HCT116 (cell line): ENCODE measurements at regions not wholly inside any gene's neighbourhood (a gene's known extent, or its start where the extent isn't known, plus 50 kb on each side); places are given as distances from the start of the nearest gene placed in this dataset.

Experiments used
- ATAC-seq: fragments of 200-7000 bp; cut with Tn5 transposase; 2 replicates; pipeline ENCODE4 v1.9.1; 2020; ENCODE audit warnings: mild to moderate bottlenecking, moderate library complexity
- BruUV-seq: library from RNA; stranded (reverse); fragments of 400-500 nt; replicated peaks from 2 replicates; lab custom pipeline; 2021; lab: Mats Ljungman, UMichigan
- CTCF ChIA-PET: fragments of 300-600 bp; sonication (Branson Sonifier 250); formaldehyde crosslinking; loops from one replicate; lab custom pipeline; 2021; ENCODE audit warnings: antibody characterized with exemption; lab: Charles Lee
- POLR2A ChIA-PET: fragments of 300-600, 350-600 bp; sonication (Branson Sonifier 250); formaldehyde crosslinking; loops from one replicate; lab custom pipeline; 2021; ENCODE audit warnings: antibody characterized with exemption; lab: Charles Lee
- RAD21 ChIA-PET, 2 experiments: fragments of 300-600 bp; sonication (Branson Sonifier 250); formaldehyde crosslinking; loops; one replicate each; lab custom pipeline; 2023; ENCODE audit warnings: low total read pairs in 2 of 2; ENCODE audit not compliant: uncharacterized antibody in 2 of 2, unreplicated experiment in 2 of 2, low non-redundant PET in 1 of 2; lab: Charles Lee
- DNase-seq: peaks from one replicate; pipeline ENCODE4 v3.0.0-alpha.2; 2010; ENCODE audit warnings: low read depth, low spot score
- H2AFZ ChIP-seq: fragments of 200-600 bp; shearing (Covaris generic), sonication (generic); 2 replicates; pipeline ENCODE4 v1.6.1; 2017; ENCODE audit warnings: low read depth, mixed run types, mixed read lengths, antibody characterized with exemption, low read length; ENCODE audit not compliant: poor library complexity, severe bottlenecking
- H3K27ac ChIP-seq: 2 replicates; pipeline ENCODE4 v1.5.1; 2012; ENCODE audit warnings: low read depth, low read length
- H3K27me3 ChIP-seq: fragments of 200-600 bp; sonication (generic); 2 replicates; pipeline ENCODE4 v1.6.1; 2016; ENCODE audit warnings: mixed run types, low read length, mixed read lengths; ENCODE audit not compliant: insufficient read depth
- H3K36me3 ChIP-seq, 2 experiments: fragments of 200-500 bp in 1 of 2; fragments of 200-600 bp in 1 of 2; sonication (Bioruptor generic) in 1 of 2; sonication (generic) in 1 of 2; 2 replicates each; pipeline versions ENCODE4 v1.5.1 to v1.6.1; 2014 to 2016; ENCODE audit warnings: low read length in 2 of 2, inconsistent platforms in 1 of 2, mixed read lengths in 1 of 2, mixed run types in 1 of 2; ENCODE audit not compliant: insufficient read depth in 2 of 2, control insufficient read depth in 1 of 2
- H3K4me1 ChIP-seq, 2 experiments: fragments of 200-600 bp in 1 of 2; sonication (generic) in 1 of 2; 2 replicates each; pipeline versions ENCODE4 v1.5.1 to v1.6.1; 2012 to 2017; ENCODE audit warnings: low read length in 2 of 2, inconsistent platforms in 1 of 2, mild to moderate bottlenecking in 1 of 2, mixed read lengths in 1 of 2, mixed run types in 1 of 2, moderate library complexity in 1 of 2; ENCODE audit not compliant: insufficient read depth in 2 of 2, control insufficient read depth in 1 of 2
- H3K4me2 ChIP-seq: fragments of 200-600 bp; sonication (generic); 2 replicates; pipeline ENCODE4 v1.6.1; 2017; ENCODE audit warnings: mixed run types, low read length, mixed read lengths
- H3K4me3 ChIP-seq, 2 experiments: fragments of 200-600 bp in 1 of 2; sonication (generic) in 1 of 2; replicated peaks in 1 of 2; 2 replicates each; pipeline ENCODE4 v1.5.1; 2011 to 2016; ENCODE audit warnings: low read length in 2 of 2, control low read depth in 1 of 2, low read depth in 1 of 2, mild to moderate bottlenecking in 1 of 2, mixed read lengths in 1 of 2, mixed run types in 1 of 2
- H3K79me2 ChIP-seq: fragments of 200-600 bp; sonication (generic); 2 replicates; pipeline ENCODE4 v1.6.1; 2017; ENCODE audit warnings: mild to moderate bottlenecking, mixed run types, low read length, moderate library complexity, mixed read lengths; ENCODE audit not compliant: insufficient read depth
- H3K9ac ChIP-seq: fragments of 200-600 bp; sonication (generic); 2 replicates; pipeline ENCODE4 v1.6.1; 2016; ENCODE audit warnings: low read length, mixed read lengths
- H3K9me2 ChIP-seq: fragments of 200-600 bp; sonication (generic), shearing (Covaris generic); 2 replicates; pipeline ENCODE4 v1.6.1; 2017; ENCODE audit warnings: mixed run types, mild to moderate bottlenecking, moderate library complexity; ENCODE audit not compliant: insufficient read depth
- H3K9me3 ChIP-seq, 2 experiments: fragments of 200-500 bp in 1 of 2; fragments of 200-600 bp in 1 of 2; sonication (Bioruptor generic) in 1 of 2; sonication (generic) in 1 of 2; 2 replicates each; pipeline ENCODE4 v1.6.1; 2014 to 2017; ENCODE audit warnings: low read length in 2 of 2, mixed read lengths in 2 of 2, inconsistent platforms in 1 of 2, low read depth in 1 of 2, mild to moderate bottlenecking in 1 of 2, mixed run types in 1 of 2, moderate library complexity in 1 of 2; ENCODE audit not compliant: control insufficient read depth in 1 of 2, insufficient read depth in 1 of 2
- H4K20me1 ChIP-seq: fragments of 200-600 bp; sonication (generic), shearing (Covaris generic); 2 replicates; pipeline ENCODE4 v1.6.1; 2017; ENCODE audit warnings: mixed run types, mild to moderate bottlenecking, moderate library complexity; ENCODE audit not compliant: insufficient read depth
- EGR1 ChIP-seq: IDR thresholded peaks from 2 replicates; pipeline ENCODE4 v1.6.1; 2012; ENCODE audit warnings: low read depth
- ELF1 ChIP-seq: IDR thresholded peaks from 2 replicates; pipeline ENCODE4 v1.6.1; 2012; ENCODE audit warnings: low read depth, borderline replicate concordance
- EZH2 ChIP-seq: fragments of 200-600 bp; sonication (generic); IDR thresholded peaks from 2 replicates; pipeline ENCODE4 v1.6.1; 2017; ENCODE audit warnings: antibody characterized with exemption, mixed run types
- FOSL1 ChIP-seq: IDR thresholded peaks from 2 replicates; pipeline ENCODE4 v1.6.1; 2012; ENCODE audit warnings: low read depth
- POLR2A ChIP-seq: IDR thresholded peaks from 2 replicates; pipeline ENCODE4 v1.7.0; 2011; ENCODE audit warnings: borderline replicate concordance; ENCODE audit not compliant: insufficient read depth, insufficient read length; ENCODE audit errors: extremely low read depth
- RAD21 ChIP-seq: IDR thresholded peaks from 2 replicates; pipeline ENCODE4 v1.6.1; 2012; ENCODE audit warnings: low read depth, mild to moderate bottlenecking
- SP1 ChIP-seq: IDR thresholded peaks from 2 replicates; pipeline ENCODE4 v1.6.1; 2012; ENCODE audit warnings: low read depth
- SRF ChIP-seq: IDR thresholded peaks from 2 replicates; pipeline ENCODE4 v1.6.1; 2012; ENCODE audit warnings: low read depth
- ZNF274 ChIP-seq: fragments of 200-500 bp; sonication (Bioruptor generic); IDR thresholded peaks from 2 replicates; pipeline ENCODE4 v1.6.1; 2014; ENCODE audit warnings: mild to moderate bottlenecking, low read depth, low read length, inconsistent platforms
- intact Hi-C: fragments of 100-400 bp; cut with micrococcal nuclease; formaldehyde crosslinking; loops from 2 replicates; pipeline ENCODE4 v1.10.0; 2022
- TF ChIP-seq, protein P1 (sequence below): IDR thresholded peaks from 2 replicates; pipeline ENCODE4 v1.6.1; 2012

DNA sequence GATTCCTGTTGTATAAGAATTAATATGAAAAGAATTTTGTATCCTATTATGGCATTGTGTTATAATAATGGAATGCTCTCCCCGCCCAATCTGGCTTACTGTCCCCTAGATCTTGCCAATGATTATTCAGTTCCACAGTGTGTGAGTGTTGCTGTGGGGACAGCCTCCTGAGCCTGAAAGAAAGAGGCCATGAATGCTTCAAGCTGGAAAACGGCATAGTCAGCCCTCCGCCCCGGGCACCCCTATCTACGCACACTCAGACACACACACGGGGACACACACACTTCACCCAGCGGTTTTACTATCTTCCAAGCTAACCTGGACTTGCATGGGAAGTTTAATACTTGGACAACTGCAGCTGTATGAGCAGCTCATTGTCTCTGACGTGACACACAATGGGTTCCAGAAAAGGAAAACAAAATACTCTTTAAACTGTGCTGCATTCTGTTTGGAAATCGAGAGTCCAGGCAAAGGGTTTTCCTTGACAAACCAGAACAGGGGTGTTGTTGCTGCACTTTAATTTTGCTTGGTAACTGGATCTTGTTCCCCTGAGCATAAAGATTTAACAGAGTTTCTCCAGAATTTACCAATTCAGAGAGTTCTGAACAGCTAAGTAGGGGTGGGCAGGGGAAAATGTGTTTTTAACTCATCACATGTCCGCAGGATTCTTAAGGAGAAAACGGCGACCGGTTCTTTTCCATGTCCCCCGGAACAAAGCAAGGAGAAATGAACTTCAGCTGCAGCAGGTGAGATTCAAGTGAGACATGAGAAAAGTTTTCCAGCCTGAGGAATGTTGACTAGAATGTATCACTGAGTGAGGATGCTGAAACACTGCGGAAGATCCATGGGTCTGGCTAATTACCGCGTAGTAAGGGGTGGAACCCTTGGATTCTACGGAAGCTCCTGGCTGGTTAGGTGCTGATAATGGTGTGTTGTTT is 472.9 kb downstream of the FOXO1 start:
- no peak for TF ChIP-seq EZH2
- TF ChIP-seq, protein P1, sequence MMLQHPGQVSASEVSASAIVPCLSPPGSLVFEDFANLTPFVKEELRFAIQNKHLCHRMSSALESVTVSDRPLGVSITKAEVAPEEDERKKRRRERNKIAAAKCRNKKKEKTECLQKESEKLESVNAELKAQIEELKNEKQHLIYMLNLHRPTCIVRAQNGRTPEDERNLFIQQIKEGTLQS = no peak
- Histone ChIP-seq H4K20me1 (no peaks in the 10 kb centered on the region), H3K4me1 (no peaks in the 10 kb centered on the region), H3K27ac (no peak overlapping the region), H3K9ac (no peak overlapping the region), H3K79me2 (no peaks in the 10 kb centered on the region), H2AFZ (no peak overlapping the region), H3K4me3 (no peak overlapping the region), H3K9me3 (no peaks in the 10 kb centered on the region), H3K27me3 (no peaks in the 10 kb centered on the region), H3K4me2 (no peak overlapping the region), H3K36me3 (no peaks in the 10 kb centered on the region), H3K9me2 (no peaks in the 10 kb centered on the region)
- no peak for DNase-seq
- no TSS peak for BruUV-seq
- intact Hi-C loops = no loop called here
- POLR2A ChIA-PET = no interaction called here
- RAD21 ChIA-PET = no interaction called here
- CTCF ChIA-PET = no interaction called here
- ATAC-seq = no peak

DNA sequence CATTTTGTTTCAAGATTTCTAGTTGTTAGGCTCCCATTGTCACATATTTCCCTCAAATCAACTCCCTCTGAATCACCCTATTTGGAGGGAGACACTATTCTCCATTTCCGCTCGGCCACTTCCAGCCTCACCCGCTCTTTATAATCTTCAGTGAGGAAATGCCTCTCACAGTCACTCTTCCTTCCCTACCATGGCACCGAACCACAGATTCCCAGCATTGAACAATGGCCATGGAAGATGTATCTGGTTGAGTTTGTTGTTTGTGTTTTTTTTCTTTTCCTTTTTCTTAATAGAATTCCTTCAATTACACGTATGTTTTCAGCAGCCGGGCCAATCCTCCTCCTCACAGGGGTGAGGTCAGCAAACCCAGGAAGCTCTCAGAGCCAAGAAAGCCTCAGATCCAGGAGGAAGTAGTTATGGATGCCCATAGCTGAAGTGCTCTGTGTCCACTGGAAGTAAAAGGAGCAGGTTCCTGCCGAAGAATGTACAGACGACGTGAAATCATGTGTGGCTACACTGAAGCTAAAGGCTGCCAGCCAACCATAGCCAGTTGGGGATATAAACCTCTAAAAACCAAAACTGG is 472.1 kb downstream of the FOXO1 start:
- ATAC-seq (no peak), DNase-seq (no peak)
- BruUV-seq = no TSS peak
- Histone ChIP-seq H3K27me3 (no peaks in the 10 kb centered on the region), H3K4me1 (no peaks in the 10 kb centered on the region), H3K79me2 (no peaks in the 10 kb centered on the region), H3K9me3 (no peaks in the 10 kb centered on the region), H3K27ac (no peak overlapping the region), H3K9ac (no peak overlapping the region), H3K4me3 (no peak overlapping the region), H3K36me3 (no peaks in the 10 kb centered on the region), H4K20me1 (no peaks in the 10 kb centered on the region), H2AFZ (no peak overlapping the region), H3K4me2 (no peak overlapping the region), H3K9me2 (no peaks in the 10 kb centered on the region)
- ChIA-PET RAD21 (no interaction called here), POLR2A (no interaction called here), CTCF (no interaction called here)
- intact Hi-C loops = no loop called here
- TF ChIP-seq SP1 = no peak
- TF ChIP-seq SRF = no peak
- no peak for TF ChIP-seq RAD21
- no peak for TF ChIP-seq ZNF274
- TF ChIP-seq, protein P1 = no peak
- no peak for TF ChIP-seq ELF1
- TF ChIP-seq FOSL1 = no peak
- TF ChIP-seq EGR1 = no peak
- no peak for TF ChIP-seq POLR2A
